A549 (cell line): ENCODE measurements at regions not wholly inside any gene's neighbourhood (a gene's known extent, or its start where the extent isn't known, plus 50 kb on each side); places are given as distances from the start of the nearest gene placed in this dataset.

Source experiments
- ATAC-seq, 2 experiments: fragments of 200-7000 bp in 1 of 2; fragments of >200 bp in 1 of 2; cut with Nextera tagmentation in 1 of 2; cut with Tn5 transposase in 1 of 2; 3 replicates each; pipeline versions ENCODE4 v1.8.0 to v1.9.1; 2018 to 2020; ENCODE audit warnings: mild to moderate bottlenecking in 1 of 2, moderate library complexity in 1 of 2
- CTCF ChIA-PET: fragments of 300-600 bp; sonication (Branson Sonifier 250); formaldehyde crosslinking; extraction: SDS; loops from one replicate; lab custom pipeline; 2021; ENCODE audit warnings: antibody characterized with exemption, inconsistent platforms; lab: Yijun Ruan, JAX
- POLR2A ChIA-PET: fragments of 350-600 bp; formaldehyde crosslinking; extraction: SDS; loops from one replicate; lab custom pipeline; 2021; ENCODE audit warnings: antibody characterized with exemption, inconsistent platforms; lab: Yijun Ruan, JAX
- DNase-seq, 2 experiments: peaks; one replicate each; pipeline versions ENCODE4 v3.0.0 to v3.0.0-alpha.2; 2011 to 2016; ENCODE audit warnings: low read depth in 1 of 2, low spot score in 1 of 2
- FAIRE-seq: peaks from 2 replicates; lab custom pipeline; 2011; peaks lifted over from hg19 to GRCh38; lab: Jason Lieb, UNC
- H3K27ac ChIP-seq, 2 experiments: fragments of >200 bp; sonication (Bioruptor Twin); formaldehyde crosslinking; 3 replicates each; pipeline ENCODE4 v1.5.1; 2016 to 2017
- H3K4me1 ChIP-seq: fragments of >200 bp; sonication (Bioruptor Twin); formaldehyde crosslinking; 3 replicates; pipeline ENCODE4 v1.6.1; 2016
- H3K4me2 ChIP-seq: fragments of >200 bp; sonication (Bioruptor Twin); formaldehyde crosslinking; 3 replicates; pipeline ENCODE4 v1.6.1; 2016
- H3K4me3 ChIP-seq: fragments of >200 bp; sonication (Bioruptor Twin); formaldehyde crosslinking; 3 replicates; pipeline ENCODE4 v1.5.1; 2016
- H3K9me3 ChIP-seq: fragments of >200 bp; sonication (Bioruptor Twin); formaldehyde crosslinking; 3 replicates; pipeline ENCODE4 v1.6.1; 2016
- BHLHE40 ChIP-seq: IDR thresholded peaks from 2 replicates; pipeline ENCODE4 v1.6.1; 2012; ENCODE audit warnings: low read depth, low read length, inconsistent platforms
- CHD2 ChIP-seq: fragments of 150-350 bp; IDR thresholded peaks from 2 replicates; pipeline ENCODE4 v1.6.1; 2014; ENCODE audit warnings: low read length; ENCODE audit not compliant: partially characterized antibody
- E2F6 ChIP-seq: IDR thresholded peaks from 2 replicates; pipeline ENCODE4 v1.6.1; 2012; ENCODE audit warnings: low read depth, borderline replicate concordance
- EHMT2 ChIP-seq: fragments of 200-600 bp; sonication (generic); IDR thresholded peaks from 2 replicates; pipeline ENCODE4 v1.6.1; 2016; ENCODE audit warnings: antibody characterized with exemption, low read depth, mild to moderate bottlenecking, moderate library complexity
- EP300 ChIP-seq, 2 experiments: fragments of >200 bp; sonication (Bioruptor Twin); formaldehyde crosslinking; IDR thresholded peaks; 2 replicates in 1 of 2; 3 replicates in 1 of 2; pipeline ENCODE4 v1.6.1; 2016 to 2017
- FOSB ChIP-seq: fragments of 250-450 bp; sonication (Bioruptor Pico); IDR thresholded peaks from 2 replicates; pipeline ENCODE4 v1.5.0; 2020; ENCODE audit warnings: mild to moderate bottlenecking, moderate library complexity
- FOSL2 ChIP-seq, 2 experiments: fragments of 450-650 bp in 1 of 2; fragments of >200 bp in 1 of 2; sonication (Bioruptor Twin) in 1 of 2; formaldehyde crosslinking; IDR thresholded peaks; 2 replicates each; pipeline versions ENCODE4 v1.5.0 to v1.6.1; 2016 to 2020; ENCODE audit warnings: mild to moderate bottlenecking in 1 of 2, moderate library complexity in 1 of 2
- FOXS1 ChIP-seq: fragments of 250-450 bp; sonication (Bioruptor Pico); IDR thresholded peaks from 2 replicates; pipeline ENCODE4 v1.5.0; 2020; ENCODE audit warnings: mild to moderate bottlenecking, moderate library complexity
- GATA3 ChIP-seq: IDR thresholded peaks from 2 replicates; pipeline ENCODE4 v1.6.1; 2012; ENCODE audit warnings: borderline replicate concordance
- HDAC2 ChIP-seq: fragments of 200-600 bp; sonication (generic); IDR thresholded peaks from 2 replicates; pipeline ENCODE4 v1.6.1; 2016
- HEYL ChIP-seq: fragments of 250-450 bp; sonication (Bioruptor Pico); IDR thresholded peaks from 2 replicates; pipeline ENCODE4 v1.8.0; 2021; ENCODE audit warnings: mild to moderate bottlenecking, moderate library complexity
- HOXA7 ChIP-seq: fragments of 250-450 bp; sonication (Bioruptor Pico); IDR thresholded peaks from 2 replicates; pipeline ENCODE4 v1.5.0; 2020; ENCODE audit warnings: mild to moderate bottlenecking, moderate library complexity
- HOXB13 ChIP-seq: fragments of 250-450 bp; sonication (Bioruptor Pico); IDR thresholded peaks from 2 replicates; pipeline ENCODE4 v1.5.0; 2020; ENCODE audit warnings: low read depth, mild to moderate bottlenecking, moderate library complexity
- JUN ChIP-seq, 2 experiments: fragments of >200 bp; sonication (Bioruptor Twin); formaldehyde crosslinking; IDR thresholded peaks; 2 replicates in 1 of 2; 3 replicates in 1 of 2; pipeline ENCODE4 v1.6.1; 2016 to 2017
- JUNB ChIP-seq: fragments of >200 bp; sonication (Bioruptor Twin); formaldehyde crosslinking; IDR thresholded peaks from 2 replicates; pipeline ENCODE4 v1.6.1; 2016
- KDM1A ChIP-seq: fragments of 200-600 bp; sonication (generic); IDR thresholded peaks from 2 replicates; pipeline ENCODE4 v1.6.1; 2016; ENCODE audit warnings: low read depth, mild to moderate bottlenecking
- MAZ ChIP-seq: fragments of 150-350 bp; IDR thresholded peaks from 2 replicates; pipeline ENCODE4 v1.6.1; 2014; ENCODE audit warnings: antibody characterized with exemption, low read depth, low read length, borderline replicate concordance
- MYC ChIP-seq: IDR thresholded peaks from 2 replicates; pipeline ENCODE4 v1.6.1; 2012; ENCODE audit warnings: mild to moderate bottlenecking, inconsistent platforms, low read length, improper control_type of control experiment, borderline replicate concordance
- NFE2L2 ChIP-seq: fragments of 150-350 bp; conservative IDR thresholded peaks from 2 replicates; pipeline ENCODE4 v1.6.1; 2014; ENCODE audit warnings: low read length
- NPAS2 ChIP-seq: fragments of 250-450 bp; sonication (Bioruptor Pico); IDR thresholded peaks from 2 replicates; pipeline ENCODE4 v1.8.0; 2022; ENCODE audit warnings: mild to moderate bottlenecking, moderate library complexity, borderline replicate concordance
- RAD21 ChIP-seq, 2 experiments: fragments of >200 bp in 1 of 2; sonication (Bioruptor Twin) in 1 of 2; formaldehyde crosslinking in 1 of 2; IDR thresholded peaks in 1 of 2; conservative IDR thresholded peaks in 1 of 2; 2 replicates in 1 of 2; 3 replicates in 1 of 2; pipeline ENCODE4 v1.6.1; 2012 to 2018; ENCODE audit warnings: inconsistent platforms in 1 of 2
- RCOR1 ChIP-seq: fragments of 150-350 bp; IDR thresholded peaks from 2 replicates; pipeline ENCODE4 v1.6.1; 2014; ENCODE audit warnings: antibody characterized with exemption, low read length, low read depth
- RNF2 ChIP-seq: fragments of 200-600 bp; sonication (generic); IDR thresholded peaks from 2 replicates; pipeline ENCODE4 v1.6.1; 2016; ENCODE audit warnings: low read depth, mild to moderate bottlenecking, antibody characterized with exemption, moderate library complexity, borderline replicate concordance
- SMC3 ChIP-seq: fragments of >200 bp; sonication (Bioruptor Twin); formaldehyde crosslinking; IDR thresholded peaks from 3 replicates; pipeline ENCODE4 v1.6.1; 2018; ENCODE audit warnings: inconsistent platforms
- TP53 ChIP-seq: fragments of 250-450 bp; sonication (Bioruptor Pico); IDR thresholded peaks from 2 replicates; pipeline ENCODE4 v1.5.0; 2021; ENCODE audit warnings: mild to moderate bottlenecking, moderate library complexity
- ZFP36 ChIP-seq: fragments of 450-650 bp; IDR thresholded peaks from 2 replicates; pipeline ENCODE4 v1.6.1; 2014; ENCODE audit warnings: borderline replicate concordance; ENCODE audit not compliant: partially characterized antibody
- ZNF302 ChIP-seq: fragments of 250-450 bp; sonication (Bioruptor Pico); IDR thresholded peaks from 2 replicates; pipeline ENCODE4 v1.9.0; 2021; ENCODE audit warnings: inconsistent platforms, mild to moderate bottlenecking, moderate library complexity
- ZSCAN20 ChIP-seq: fragments of 250-450 bp; sonication (Bioruptor Pico); IDR thresholded peaks from 2 replicates; pipeline ENCODE4 v1.8.0; 2022; ENCODE audit warnings: mild to moderate bottlenecking, moderate library complexity
- WGBS: methylation state at CpG from one replicate; pipeline ENCODE4 v1.1.6; 2017; ENCODE audit errors: missing lambda C conversion rate; 5-methylcytosine and 5-hydroxymethylcytosine counted together
- TF ChIP-seq, protein P1 (sequence below): fragments of >200 bp; sonication (Bioruptor Twin); formaldehyde crosslinking; IDR thresholded peaks from 2 replicates; pipeline ENCODE4 v1.6.1; 2016
- TF ChIP-seq, protein P2 (sequence below): IDR thresholded peaks from 2 replicates; pipeline ENCODE4 v1.6.1; 2012
- TF ChIP-seq, protein P3 (sequence below): fragments of 250-450 bp; sonication (Bioruptor Pico); IDR thresholded peaks from 2 replicates; pipeline ENCODE4 v1.5.0; 2021; ENCODE audit warnings: mild to moderate bottlenecking, moderate library complexity, borderline replicate concordance

DNA sequence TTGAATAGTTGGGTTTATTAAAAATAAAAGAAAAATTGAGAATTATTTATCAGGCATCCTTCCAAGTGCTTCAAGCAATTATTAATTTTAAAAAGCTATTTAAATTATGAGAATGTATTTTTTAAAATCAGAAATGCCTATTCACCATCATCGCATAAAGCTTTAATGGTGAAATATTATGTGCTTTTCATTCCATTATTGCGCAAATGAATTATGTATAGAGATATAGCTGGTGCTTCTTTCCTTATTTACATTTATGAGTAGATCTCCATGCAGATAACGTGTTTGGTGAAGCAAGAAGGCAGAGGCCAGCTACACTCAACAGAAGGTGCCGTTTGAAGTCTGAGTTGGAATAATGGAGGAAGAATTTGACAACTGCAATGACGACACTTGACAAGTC is 549.1 kb upstream of the DPP6 start:
- 43% methylated on average over 5 of the region's 5 CpGs for WGBS
- ChIA-PET CTCF (no interaction called here), POLR2A (no interaction called here)
- no peaks in the 10 kb centered on the region for H3K4me1 ChIP-seq
- no peak for TF ChIP-seq RCOR1
- TF ChIP-seq SMC3, result no peak
- TF ChIP-seq BHLHE40, result no peak
- TF ChIP-seq ZFP36, result no peak
- TF ChIP-seq JUNB, result no peak
- TF ChIP-seq FOSB (CRISPR knock-in tag), result no peak
- TF ChIP-seq NFE2L2, result no peak
- no peak for TF ChIP-seq HDAC2
- TF ChIP-seq, protein P1, sequence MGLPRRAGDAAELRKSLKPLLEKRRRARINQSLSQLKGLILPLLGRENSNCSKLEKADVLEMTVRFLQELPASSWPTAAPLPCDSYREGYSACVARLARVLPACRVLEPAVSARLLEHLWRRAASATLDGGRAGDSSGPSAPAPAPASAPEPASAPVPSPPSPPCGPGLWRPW, result no peak
- no peak for TF ChIP-seq MYC
- TF ChIP-seq FOSL2 (IDR thresholded peaks at IDR 0.05), result no peak
- no peak for TF ChIP-seq FOSL2 (CRISPR knock-in tag; IDR thresholded peaks at IDR 0.05)
- TF ChIP-seq TP53 (CRISPR knock-in tag), result no peak
- TF ChIP-seq HEYL, result no peak
- no peak for TF ChIP-seq JUN (IDR thresholded peaks at IDR 0.05)
- TF ChIP-seq, all 56 proteins: peak for 0
- Histone ChIP-seq H3K4me2 (no peak overlapping the region), H3K9me3 (peaks cover 7% of the 10 kb centered on the region; the same call in 2 of the 3 replicates), H3K27ac (no peak overlapping the region), H3K4me3 (no peak overlapping the region)
- DNase-seq, result no peak
- no peak for ATAC-seq
- no peak for FAIRE-seq

- 31% methylated on average over 17 of the region's 17 CpGs for WGBS
- no peak overlapping the region for H3K4me2 ChIP-seq
- ChIA-PET CTCF (no interaction called here), POLR2A (no interaction called here)
- no peak overlapping the region for H3K27ac ChIP-seq
- ATAC-seq, result no peak
- no peaks in the 10 kb centered on the region for H3K4me1 ChIP-seq
- H3K4me3 ChIP-seq, result no peak overlapping the region
- no peak for DNase-seq
- H3K9me3 ChIP-seq, result peaks cover 7% of the 10 kb centered on the region; the same call in 2 of the 3 replicates
- no peak for FAIRE-seq
- no peak for TF ChIP-seq ZFP36
- TF ChIP-seq MAZ, result no peak
- no peak for TF ChIP-seq NPAS2 (CRISPR knock-in tag)
- no peak for TF ChIP-seq GATA3
- no peak for TF ChIP-seq ZSCAN20 (CRISPR knock-in tag)
- TF ChIP-seq E2F6, result no peak
- TF ChIP-seq FOXS1 (CRISPR knock-in tag), result no peak
- TF ChIP-seq HOXA7 (CRISPR knock-in tag), result no peak
- no peak for TF ChIP-seq FOSB (CRISPR knock-in tag)
- no peak for TF ChIP-seq HOXB13 (CRISPR knock-in tag)
- no peak for TF ChIP-seq KDM1A
- no peak for TF ChIP-seq BHLHE40
- TF ChIP-seq, protein P2, sequence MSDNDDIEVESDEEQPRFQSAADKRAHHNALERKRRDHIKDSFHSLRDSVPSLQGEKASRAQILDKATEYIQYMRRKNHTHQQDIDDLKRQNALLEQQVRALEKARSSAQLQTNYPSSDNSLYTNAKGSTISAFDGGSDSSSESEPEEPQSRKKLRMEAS, result no peak
- TF ChIP-seq JUN (IDR thresholded peaks at IDR 0.05), result no peak
- no peak for TF ChIP-seq HEYL
- TF ChIP-seq SMC3, result no peak
- no peak for TF ChIP-seq TP53 (CRISPR knock-in tag)
Measured at GRCh38 chr7:153504288-153505075, 547.7 kb upstream of the DPP6 start.

DNA sequence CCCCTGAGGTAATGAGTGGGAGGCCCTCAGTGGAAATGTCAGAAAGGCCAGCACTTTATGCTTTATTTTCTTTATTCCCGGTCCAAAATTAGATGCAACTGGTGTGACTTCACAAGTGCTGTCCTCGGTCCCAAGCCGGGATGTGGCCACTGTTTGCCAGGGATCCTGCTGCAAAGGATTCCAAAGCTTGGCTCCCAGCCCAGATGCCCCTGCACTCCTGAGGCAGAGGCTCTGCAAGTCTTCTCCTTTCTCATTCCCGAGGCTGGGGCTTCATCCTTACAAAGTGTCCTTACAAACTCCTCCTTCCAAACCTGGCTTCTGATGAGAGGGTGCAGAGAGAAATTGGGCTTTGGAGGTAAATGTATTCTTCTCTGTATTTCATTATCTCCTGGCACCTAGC is 544.3 kb upstream of the DPP6 start:
- H3K9me3 ChIP-seq, result peaks cover 7% of the 10 kb centered on the region; the same call in 2 of the 3 replicates
- DNase-seq (no peak), FAIRE-seq (no peak), ATAC-seq (no peak)
- WGBS, result 11% methylated on average over 4 of the region's 4 CpGs
- no peak overlapping the region for H3K4me3 ChIP-seq
- TF ChIP-seq BHLHE40, result no peak
- no peak for TF ChIP-seq RAD21 (conservative IDR thresholded peaks at IDR 0.05 in 1 of 2, IDR thresholded peaks at IDR 0.05 in 1 of 2)
- TF ChIP-seq CHD2, result no peak
- TF ChIP-seq JUN (IDR thresholded peaks at IDR 0.05), result no peak
- no peak for TF ChIP-seq KDM1A
- no peak for TF ChIP-seq ZNF302 (CRISPR knock-in tag)
- no peak for TF ChIP-seq EHMT2
- TF ChIP-seq, protein P1, result no peak
- no peak for TF ChIP-seq NPAS2 (CRISPR knock-in tag)
- TF ChIP-seq, protein P3, sequence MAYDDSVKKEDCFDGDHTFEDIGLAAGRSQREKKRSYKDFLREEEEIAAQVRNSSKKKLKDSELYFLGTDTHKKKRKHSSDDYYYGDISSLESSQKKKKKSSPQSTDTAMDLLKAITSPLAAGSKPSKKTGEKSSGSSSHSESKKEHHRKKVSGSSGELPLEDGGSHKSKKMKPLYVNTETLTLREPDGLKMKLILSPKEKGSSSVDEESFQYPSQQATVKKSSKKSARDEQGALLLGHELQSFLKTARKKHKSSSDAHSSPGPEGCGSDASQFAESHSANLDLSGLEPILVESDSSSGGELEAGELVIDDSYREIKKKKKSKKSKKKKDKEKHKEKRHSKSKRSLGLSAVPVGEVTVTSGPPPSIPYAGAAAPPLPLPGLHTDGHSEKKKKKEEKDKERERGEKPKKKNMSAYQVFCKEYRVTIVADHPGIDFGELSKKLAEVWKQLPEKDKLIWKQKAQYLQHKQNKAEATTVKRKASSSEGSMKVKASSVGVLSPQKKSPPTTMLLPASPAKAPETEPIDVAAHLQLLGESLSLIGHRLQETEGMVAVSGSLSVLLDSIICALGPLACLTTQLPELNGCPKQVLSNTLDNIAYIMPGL (CRISPR knock-in tag), result no peak
- no peak for TF ChIP-seq RNF2
- no peak for TF ChIP-seq FOSB (CRISPR knock-in tag)
- TF ChIP-seq EP300 (IDR thresholded peaks at IDR 0.05), result no peak
- H3K27ac ChIP-seq, result no peak overlapping the region
- H3K4me2 ChIP-seq, result no peak overlapping the region
- H3K4me1 ChIP-seq, result no peaks in the 10 kb centered on the region
- CTCF ChIA-PET, result no interaction called here
- POLR2A ChIA-PET, result no interaction called here
